Jurkat, Clone E6-1 (cell line): ENCODE measurements at regions not wholly inside any gene's neighbourhood (a gene's known extent, or its start where the extent isn't known, plus 50 kb on each side); places are given as distances from the start of the nearest gene placed in this dataset.

Source experiments
- DNase-seq: peaks from one replicate; pipeline ENCODE4 v3.0.0-alpha.2; 2011; ENCODE audit warnings: low read depth, low spot score
- H3K4me3 ChIP-seq: 2 replicates; pipeline ENCODE4 v1.5.1; 2011; ENCODE audit warnings: mild to moderate bottlenecking, low read length, control low read depth, moderate library complexity

DNA sequence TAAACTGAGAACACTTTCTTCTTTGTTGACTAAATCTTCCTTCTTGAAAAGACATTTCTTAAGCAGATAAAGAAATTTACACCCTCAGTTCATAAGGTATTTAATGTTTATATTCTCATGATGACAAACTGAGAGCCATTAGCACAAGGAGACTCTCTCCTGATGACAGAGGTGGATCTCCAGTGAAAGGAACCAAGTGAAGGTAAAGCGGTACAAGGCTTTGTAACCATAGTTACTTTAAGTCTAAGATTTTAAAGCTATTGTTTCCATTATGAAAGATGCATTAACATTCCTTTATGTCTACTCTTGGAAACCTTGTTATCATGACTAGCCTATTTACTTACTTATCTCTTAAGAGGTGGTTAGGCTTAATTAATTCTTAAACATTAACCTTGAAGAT, 737.1 kb downstream of the MECOM start:
- no peak for DNase-seq
- H3K4me3 ChIP-seq, result no peak overlapping the region

DNA sequence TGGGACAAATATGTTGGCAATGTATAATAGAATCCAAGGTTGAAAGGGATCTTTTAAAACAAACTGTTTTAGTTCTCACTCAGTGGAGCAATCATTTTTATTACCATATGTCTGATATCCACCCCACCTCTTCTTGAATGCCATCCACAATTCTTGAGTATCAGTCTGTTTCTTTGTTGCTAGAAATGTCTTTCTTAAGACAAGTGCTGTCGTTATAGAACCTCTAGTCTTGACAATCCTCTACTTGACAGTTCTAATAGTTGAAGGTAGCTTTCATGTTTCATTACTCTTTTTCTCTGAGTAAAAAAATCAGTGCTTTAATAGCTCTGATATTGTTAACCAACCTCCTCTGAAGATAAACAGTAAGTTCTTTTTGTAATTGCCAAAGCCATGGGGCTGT, 737.9 kb downstream of the MECOM start:
- no peak for DNase-seq
- H3K4me3 ChIP-seq, result no peak overlapping the region

- H3K4me3 ChIP-seq, result no peak overlapping the region
- no peak for DNase-seq
These were observed 748.9 kb downstream of the MECOM start for GRCh38 chr3:168914662-168915061.

GRCh38 chr3:168909260-168909659, 754.3 kb downstream of the MECOM start:
- H3K4me3 ChIP-seq, result no peak overlapping the region
- no peak for DNase-seq

- H3K4me3 ChIP-seq, result no peak overlapping the region
- no peak for DNase-seq
These were observed 768.1 kb downstream of the MECOM start for GRCh38 chr3:168895419-168895818.

- no peak overlapping the region for H3K4me3 ChIP-seq
- DNase-seq, result no peak
These were observed 769.3 kb downstream of the MECOM start for GRCh38 chr3:168894214-168894613.

- no peak for DNase-seq
- H3K4me3 ChIP-seq, result no peak overlapping the region
These were observed 773.8 kb downstream of the MECOM start for GRCh38 chr3:168889666-168890065.

GRCh38 chr3:168888781-168889180, 774.7 kb downstream of the MECOM start:
- no peak overlapping the region for H3K4me3 ChIP-seq
- no peak for DNase-seq

DNA sequence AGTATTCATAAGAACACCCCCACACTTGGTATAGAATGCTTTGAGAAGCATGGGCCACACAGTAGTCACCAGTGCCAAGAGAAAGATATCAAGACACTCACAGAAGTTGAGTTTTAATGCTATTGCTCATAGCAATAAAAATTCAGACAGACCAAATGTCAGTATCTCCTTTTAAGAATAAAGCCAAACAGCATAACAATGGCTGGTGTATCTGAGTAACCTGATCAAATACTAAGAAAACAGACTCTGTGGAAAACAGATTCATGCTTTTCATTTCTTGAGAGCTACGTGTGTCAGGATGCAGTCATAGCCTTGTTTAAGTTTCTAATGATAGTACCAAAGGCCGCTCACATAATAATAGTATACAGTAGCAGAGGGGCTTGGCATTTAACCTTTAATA, 778.5 kb downstream of the MECOM start:
- no peak for DNase-seq
- H3K4me3 ChIP-seq, result no peak overlapping the region

GRCh38 chr3:168884353-168884903, 779.1 kb downstream of the MECOM start:
- no peak overlapping the region for H3K4me3 ChIP-seq
- DNase-seq, result no peak

GRCh38 chr3:168883145-168883544, 780.4 kb downstream of the MECOM start:
- DNase-seq, result no peak
- no peak overlapping the region for H3K4me3 ChIP-seq

GRCh38 chr3:168881804-168882203, 781.7 kb downstream of the MECOM start:
- no peak overlapping the region for H3K4me3 ChIP-seq
- DNase-seq, result no peak

- no peak for DNase-seq
- H3K4me3 ChIP-seq, result no peak overlapping the region
These were observed 782.9 kb upstream of the GOLIM4 start for GRCh38 chr3:168878655-168879054.

DNA sequence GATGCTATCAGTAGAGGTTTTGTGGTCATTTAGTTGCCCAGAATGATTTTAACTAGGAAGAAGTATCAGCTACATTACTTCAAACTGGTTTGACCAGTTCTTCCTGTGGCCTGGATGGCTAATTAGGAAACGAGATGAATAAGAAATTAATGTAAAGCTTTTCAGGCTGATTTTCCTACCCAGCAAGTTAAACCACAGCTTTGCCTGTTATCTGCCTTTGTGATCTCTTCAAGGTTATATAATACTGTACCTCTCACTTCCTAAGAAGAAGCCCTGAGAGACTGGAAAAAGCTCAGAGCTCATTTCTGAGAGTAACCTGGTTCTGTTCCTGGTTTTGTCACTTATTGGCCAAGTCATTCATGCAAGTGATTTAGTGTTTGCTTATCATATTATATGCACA, 782.2 kb upstream of the GOLIM4 start:
- no peak for DNase-seq
- no peak overlapping the region for H3K4me3 ChIP-seq

- no peak overlapping the region for H3K4me3 ChIP-seq
- no peak for DNase-seq
These were observed 780.8 kb upstream of the GOLIM4 start for GRCh38 chr3:168876346-168877035.

DNA sequence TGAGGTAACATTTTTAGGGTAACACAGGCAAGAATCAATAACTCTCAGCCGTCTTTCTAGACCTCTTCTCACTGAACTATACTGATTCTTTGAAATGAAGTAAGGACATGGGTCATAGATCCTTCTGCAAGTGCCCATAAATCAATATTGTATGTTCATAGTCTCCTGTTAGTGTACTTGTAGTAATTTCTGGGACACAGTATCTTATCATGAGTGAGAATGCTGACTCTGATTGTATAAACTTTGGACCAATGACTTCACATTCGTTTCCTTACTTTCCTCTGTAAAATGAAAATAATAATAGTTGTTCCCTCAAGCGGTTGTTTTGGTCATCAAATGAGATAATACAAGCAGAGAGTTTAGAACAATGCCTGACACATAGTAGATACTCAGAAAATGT, 777.1 kb upstream of the GOLIM4 start:
- no peak overlapping the region for H3K4me3 ChIP-seq
- no peak for DNase-seq

DNA sequence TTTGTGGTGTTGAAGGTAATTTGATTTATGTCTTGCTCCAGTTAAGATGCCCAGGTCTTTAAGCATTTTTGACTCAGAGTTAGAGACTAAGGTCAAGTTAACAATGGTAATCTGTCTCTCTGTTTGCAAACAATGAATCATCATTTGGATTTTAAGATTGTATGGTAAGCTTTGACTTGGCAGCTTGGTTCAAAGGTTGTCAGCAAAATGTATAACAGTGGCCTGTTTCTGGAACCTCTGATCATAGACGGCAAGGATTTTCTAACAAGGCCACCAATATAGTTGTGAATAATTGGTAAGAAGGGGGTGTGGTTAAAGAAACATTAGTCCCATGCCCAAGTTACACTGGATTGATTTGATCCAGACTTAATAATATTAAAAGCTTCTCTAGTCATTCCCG, 775.2 kb upstream of the GOLIM4 start:
- DNase-seq, result no peak

GRCh38 chr3:168865022-168865551, 769.4 kb upstream of the GOLIM4 start:
- H3K4me3 ChIP-seq, result no peak overlapping the region
- peak; percentile 11 for DNase-seq

More for the DNA sequence above, 775.2 kb upstream of the GOLIM4 start:
- H3K4me3 ChIP-seq, result no peak overlapping the region

- no peak overlapping the region for H3K4me3 ChIP-seq
- DNase-seq, result no peak
These were observed 768.6 kb upstream of the GOLIM4 start for GRCh38 chr3:168864107-168865021.

DNA sequence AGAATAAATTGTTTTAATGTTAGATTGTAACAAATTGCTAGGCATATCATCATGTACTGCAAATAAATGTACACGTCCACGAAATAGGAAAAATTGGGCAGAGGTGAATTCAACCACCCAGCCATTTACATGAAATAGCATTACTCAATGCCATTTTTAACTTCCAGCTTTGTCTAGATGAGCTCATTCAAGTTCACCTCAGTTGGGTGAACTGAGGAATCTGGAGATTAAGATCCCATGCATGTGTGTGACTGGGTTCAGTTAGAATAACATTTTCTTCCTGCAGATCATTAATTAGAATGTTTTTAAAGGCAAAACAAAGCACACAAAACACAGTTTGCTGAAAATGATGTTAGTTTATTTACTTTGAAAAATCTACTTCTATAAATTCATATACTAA, 767.8 kb upstream of the GOLIM4 start:
- DNase-seq, result no peak
- H3K4me3 ChIP-seq, result no peak overlapping the region
